K562 (cell line): ENCODE measurements at regions not wholly inside any gene's neighbourhood (a gene's known extent, or its start where the extent isn't known, plus 50 kb on each side); places are given as distances from the start of the nearest gene placed in this dataset.
A peak's percentile ranks its signal among the peaks of the same experiment; 100 is the strongest.

ENCODE experiments used
- BRD4 ChIP-seq: fragments of 200-600 bp; sonication (generic); IDR thresholded peaks from 2 replicates; pipeline ENCODE4 v1.6.1; 2017; ENCODE audit warnings: inconsistent platforms
- CCAR2 ChIP-seq: fragments of 200-400 bp; formaldehyde crosslinking; IDR thresholded peaks from 2 replicates; pipeline ENCODE4 v1.6.1; 2017; ENCODE audit warnings: mild to moderate bottlenecking, low read depth, low read length
- CEBPG ChIP-seq, 3 experiments: fragments of 200-800 bp in 1 of 3; sonication (Bioruptor generic) in 1 of 3; sonication (generic) in 1 of 3; formaldehyde crosslinking in 1 of 3; IDR thresholded peaks in 2 of 3; conservative IDR thresholded peaks in 1 of 3; 2 replicates each; pipeline versions ENCODE4 v1.6.1 to v1.8.0; 2016 to 2022; ENCODE audit warnings: missing compliant biosample characterization in 2 of 3, missing genetic modification characterization in 2 of 3, mild to moderate bottlenecking in 1 of 3, missing genetic modification reagents in 1 of 3
- CXXC5 ChIP-seq: fragments of 250-450 bp; sonication (Bioruptor Pico); IDR thresholded peaks from 2 replicates; pipeline ENCODE4 v1.8.0; 2022; ENCODE audit warnings: inconsistent platforms, mild to moderate bottlenecking, moderate library complexity
- EP400 ChIP-seq: fragments of 450-650 bp; IDR thresholded peaks from 2 replicates; pipeline ENCODE4 v1.6.1; 2017; ENCODE audit warnings: antibody characterized with exemption, mild to moderate bottlenecking, moderate library complexity
- HNRNPL ChIP-seq: fragments of 200-400 bp; formaldehyde crosslinking; IDR thresholded peaks from 2 replicates; pipeline ENCODE4 v1.6.1; 2017; ENCODE audit warnings: low read depth, mild to moderate bottlenecking, low read length
- MEIS2 ChIP-seq: fragments of 450-650 bp; IDR thresholded peaks from 2 replicates; pipeline ENCODE4 v1.6.1; 2014; ENCODE audit warnings: mild to moderate bottlenecking; ENCODE audit not compliant: partially characterized antibody
- NEUROD1 ChIP-seq: fragments of 150-350 bp; IDR thresholded peaks from 2 replicates; pipeline ENCODE4 v1.6.1; 2014; ENCODE audit warnings: borderline replicate concordance, low read length, low read depth; ENCODE audit not compliant: partially characterized antibody
- ZNF175 ChIP-seq: fragments of 200-800 bp; sonication (Bioruptor generic); IDR thresholded peaks from 2 replicates; pipeline ENCODE4 v1.6.1; 2016; ENCODE audit warnings: low read depth, mild to moderate bottlenecking, missing genetic modification characterization, missing compliant biosample characterization
- ZSCAN32 ChIP-seq: fragments of 450-650 bp; formaldehyde crosslinking; IDR thresholded peaks from 2 replicates; pipeline ENCODE4 v1.4.0; 2020; ENCODE audit warnings: mild to moderate bottlenecking, moderate library complexity
- TF ChIP-seq, protein P1 (sequence below): fragments of 450-650 bp; formaldehyde crosslinking; IDR thresholded peaks from 2 replicates; pipeline ENCODE4 v1.4.0; 2022; ENCODE audit warnings: mild to moderate bottlenecking, moderate library complexity
- TF ChIP-seq, protein P2 (sequence below), 2 experiments: fragments of 450-650 bp in 1 of 2; IDR thresholded peaks; 2 replicates each; pipeline ENCODE4 v1.6.1; 2011 to 2017; ENCODE audit warnings: low read depth in 2 of 2, antibody characterized with exemption in 1 of 2, borderline replicate concordance in 1 of 2, low read length in 1 of 2, mild to moderate bottlenecking in 1 of 2, mixed read lengths in 1 of 2; ENCODE audit not compliant: control insufficient read depth in 1 of 2

DNA sequence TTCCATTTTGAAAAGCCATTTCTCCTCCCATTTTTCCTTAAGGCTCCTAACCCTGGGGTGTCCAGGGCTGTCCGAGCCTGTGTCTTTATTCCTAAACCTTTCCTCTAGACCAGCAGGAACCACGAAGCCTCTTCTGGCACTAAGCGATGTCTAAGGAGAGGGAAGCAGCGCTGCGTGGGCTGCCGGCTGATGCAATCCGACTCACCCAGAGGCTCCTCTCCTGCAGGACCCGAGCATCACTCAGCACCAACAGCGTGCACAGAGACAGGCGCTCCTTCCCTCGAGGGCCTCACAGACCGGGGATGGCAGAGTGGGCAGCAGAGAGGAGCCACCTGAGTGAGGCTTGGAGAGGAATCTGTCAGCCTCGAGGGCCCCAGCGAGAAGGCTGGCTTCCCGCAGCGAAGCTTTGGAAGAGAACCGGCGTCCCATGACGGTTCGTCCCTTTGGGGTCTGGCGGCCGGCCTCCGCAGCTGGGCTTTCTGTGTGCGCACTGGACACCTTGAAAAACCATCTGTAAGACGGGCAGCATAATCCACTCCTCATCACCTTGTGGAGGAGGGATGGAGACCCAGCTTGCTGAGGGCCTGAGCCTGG is 174.3 kb downstream of the FOXL1 start (continued):
- TF ChIP-seq CXXC5 = 0 out of 2 replicates have a peak, but pooled peaks have one; percentile 28
- 0 out of 2 replicates have a peak, but pooled peaks have one; percentile 20 for TF ChIP-seq EP400
- 0 out of 2 replicates have a peak, but pooled peaks have one; percentile 46 for TF ChIP-seq ZSCAN32 (CRISPR knock-in tag)
- TF ChIP-seq HNRNPL = no peak
- no peak for TF ChIP-seq CCAR2
- peak; percentile 49 for TF ChIP-seq MEIS2
- no peak for TF ChIP-seq NEUROD1
- TF ChIP-seq, protein P1, sequence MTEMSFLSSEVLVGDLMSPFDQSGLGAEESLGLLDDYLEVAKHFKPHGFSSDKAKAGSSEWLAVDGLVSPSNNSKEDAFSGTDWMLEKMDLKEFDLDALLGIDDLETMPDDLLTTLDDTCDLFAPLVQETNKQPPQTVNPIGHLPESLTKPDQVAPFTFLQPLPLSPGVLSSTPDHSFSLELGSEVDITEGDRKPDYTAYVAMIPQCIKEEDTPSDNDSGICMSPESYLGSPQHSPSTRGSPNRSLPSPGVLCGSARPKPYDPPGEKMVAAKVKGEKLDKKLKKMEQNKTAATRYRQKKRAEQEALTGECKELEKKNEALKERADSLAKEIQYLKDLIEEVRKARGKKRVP (CRISPR knock-in tag) = peak; percentile 58; the same call in 1 of the 2 replicates
- TF ChIP-seq ZNF175 (CRISPR knock-in tag) = 0 out of 2 replicates have a peak, but pooled peaks have one; percentile 26
- TF ChIP-seq, protein P2, sequence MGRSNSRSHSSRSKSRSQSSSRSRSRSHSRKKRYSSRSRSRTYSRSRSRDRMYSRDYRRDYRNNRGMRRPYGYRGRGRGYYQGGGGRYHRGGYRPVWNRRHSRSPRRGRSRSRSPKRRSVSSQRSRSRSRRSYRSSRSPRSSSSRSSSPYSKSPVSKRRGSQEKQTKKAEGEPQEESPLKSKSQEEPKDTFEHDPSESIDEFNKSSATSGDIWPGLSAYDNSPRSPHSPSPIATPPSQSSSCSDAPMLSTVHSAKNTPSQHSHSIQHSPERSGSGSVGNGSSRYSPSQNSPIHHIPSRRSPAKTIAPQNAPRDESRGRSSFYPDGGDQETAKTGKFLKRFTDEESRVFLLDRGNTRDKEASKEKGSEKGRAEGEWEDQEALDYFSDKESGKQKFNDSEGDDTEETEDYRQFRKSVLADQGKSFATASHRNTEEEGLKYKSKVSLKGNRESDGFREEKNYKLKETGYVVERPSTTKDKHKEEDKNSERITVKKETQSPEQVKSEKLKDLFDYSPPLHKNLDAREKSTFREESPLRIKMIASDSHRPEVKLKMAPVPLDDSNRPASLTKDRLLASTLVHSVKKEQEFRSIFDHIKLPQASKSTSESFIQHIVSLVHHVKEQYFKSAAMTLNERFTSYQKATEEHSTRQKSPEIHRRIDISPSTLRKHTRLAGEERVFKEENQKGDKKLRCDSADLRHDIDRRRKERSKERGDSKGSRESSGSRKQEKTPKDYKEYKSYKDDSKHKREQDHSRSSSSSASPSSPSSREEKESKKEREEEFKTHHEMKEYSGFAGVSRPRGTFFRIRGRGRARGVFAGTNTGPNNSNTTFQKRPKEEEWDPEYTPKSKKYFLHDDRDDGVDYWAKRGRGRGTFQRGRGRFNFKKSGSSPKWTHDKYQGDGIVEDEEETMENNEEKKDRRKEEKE (IDR thresholded peaks at IDR 0.05; ENCODE audit: borderline replicate concordance in 1 of 2, control insufficient read depth in 1 of 2, low read depth in 2 of 2, low read length in 1 of 2) = no peak
- peak; percentile 82 for TF ChIP-seq CEBPG (CRISPR knock-in tag; IDR thresholded peaks at IDR 0.05)
- TF ChIP-seq CEBPG (tag; conservative IDR thresholded peaks at IDR 0.05 in 1 of 2, IDR thresholded peaks at IDR 0.05 in 1 of 2) = peak in 1 of 2 experiments; percentile 86; a peak in 2 of 4 replicates
- TF ChIP-seq BRD4 = no peak
